ENCODE measurements at regions not wholly inside any gene's neighbourhood (a gene's known extent, or its start where the extent isn't known, plus 50 kb on each side); places are given as distances from the start of the nearest gene placed in this dataset.
A peak's percentile ranks its signal among the peaks of the same experiment; 100 is the strongest.
"Not testable (repeated sequence)": the region's sequence is repeated elsewhere in the genome, so short reads cannot be mapped to it uniquely, and the experiment has no call there.

GRCh38 chr4:128560754-128561495 is 248.6 kb upstream of the JADE1 start:
- no peak for DNase-seq

GRCh38 chr4:128558896-128559679 is 250.4 kb upstream of the JADE1 start:
- no peak for DNase-seq

- no peak for DNase-seq
Measured at GRCh38 chr4:128556756-128557155, 252.7 kb upstream of the JADE1 start.

DNA sequence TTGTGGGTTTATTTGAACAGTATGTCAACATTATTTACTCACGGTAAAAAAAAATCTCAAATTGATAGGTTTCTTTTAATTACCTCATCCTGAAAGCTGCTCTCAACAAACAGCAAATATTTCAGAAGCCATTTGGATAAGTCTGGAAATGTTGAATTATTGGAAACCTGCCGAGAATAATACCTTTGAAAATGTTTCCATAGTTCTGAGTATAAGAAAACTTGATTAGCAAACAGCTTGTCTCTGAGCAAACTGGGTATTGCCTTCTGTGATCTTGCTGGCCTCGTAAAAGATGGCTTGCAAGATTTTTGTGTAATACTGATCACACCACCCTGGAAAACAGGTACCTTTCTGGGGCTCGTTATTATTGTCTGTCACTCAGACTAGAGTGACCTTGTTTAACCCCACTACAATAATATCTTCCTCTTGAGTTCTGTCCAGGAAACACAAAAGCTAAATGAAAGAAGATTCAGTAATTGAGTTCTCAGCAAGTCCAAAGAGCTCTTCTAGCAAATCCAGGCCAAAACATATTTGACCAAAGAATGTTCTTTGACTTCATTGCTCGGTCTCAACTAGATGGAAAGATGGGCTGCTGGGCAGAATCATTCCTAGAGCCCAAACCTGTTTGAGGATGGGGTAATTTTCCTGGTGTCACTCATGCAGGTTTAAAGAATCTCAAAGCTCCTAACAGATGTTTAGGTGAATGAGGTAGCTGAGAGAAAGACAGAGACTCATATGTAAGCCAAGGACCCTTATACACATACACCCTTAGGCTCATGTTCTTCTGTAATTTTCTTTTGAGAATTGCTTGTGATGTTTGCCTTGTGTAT is 255.6 kb upstream of the JADE1 start:
- DNase-seq, result no peak

DNA sequence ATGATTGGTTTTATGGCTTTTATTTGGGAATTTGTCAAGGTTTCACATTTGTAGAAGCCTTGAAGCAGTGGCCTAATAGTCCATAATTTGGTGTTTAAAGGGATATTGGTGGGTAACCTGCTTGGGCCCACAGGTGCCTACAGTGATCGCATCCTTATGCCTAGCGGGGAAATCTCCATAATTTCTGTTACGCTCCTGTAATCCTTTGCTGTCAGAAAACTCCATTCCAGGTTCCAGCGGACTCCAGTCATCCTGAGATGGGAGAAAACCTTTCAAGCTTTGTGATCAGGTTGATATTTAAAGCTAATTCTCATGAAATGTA is 257.0 kb upstream of the JADE1 start:
- no peak for DNase-seq

DNA sequence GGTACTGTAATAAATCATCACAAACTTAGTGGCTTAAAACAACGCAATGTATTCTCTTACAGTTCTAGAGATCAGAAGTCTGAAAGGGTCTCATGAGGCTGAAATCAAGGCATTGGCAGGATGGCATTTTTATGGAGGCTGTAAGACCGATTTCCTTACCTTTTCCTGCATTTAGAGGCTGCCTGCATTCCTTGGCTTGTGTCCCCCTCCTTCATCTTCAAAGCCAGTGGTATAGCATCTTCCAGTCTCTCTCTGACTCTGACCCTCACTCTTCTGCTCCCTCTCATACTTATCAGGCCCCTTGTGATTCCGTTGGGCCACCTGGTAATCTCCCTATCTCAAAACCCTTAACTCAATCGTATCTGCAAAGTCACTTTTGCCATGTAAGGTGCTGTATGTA is 258.2 kb upstream of the JADE1 start:
- DNase-seq, result no peak

DNA sequence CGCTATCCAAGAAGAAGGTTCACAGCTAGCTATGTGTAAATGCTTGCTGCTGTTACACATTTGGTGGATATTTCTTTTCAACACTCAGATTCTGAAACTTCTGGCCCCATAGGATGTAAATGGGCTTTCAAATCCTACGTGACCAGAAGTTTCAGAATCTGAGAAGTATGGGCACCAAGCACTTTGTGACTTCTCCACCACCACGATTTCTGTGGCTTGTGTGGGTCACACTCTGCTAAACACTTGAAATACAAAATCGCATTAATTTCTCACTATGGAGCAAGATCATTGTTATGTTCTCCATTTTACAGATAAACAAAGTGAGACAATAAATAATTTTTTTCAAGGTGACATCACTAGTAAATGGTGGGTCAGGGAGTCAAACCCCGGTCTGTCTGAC is 259.4 kb upstream of the JADE1 start:
- DNase-seq, result no peak

- no peak for DNase-seq
Measured at GRCh38 chr4:128549636-128550035, 259.9 kb upstream of the JADE1 start.

DNA sequence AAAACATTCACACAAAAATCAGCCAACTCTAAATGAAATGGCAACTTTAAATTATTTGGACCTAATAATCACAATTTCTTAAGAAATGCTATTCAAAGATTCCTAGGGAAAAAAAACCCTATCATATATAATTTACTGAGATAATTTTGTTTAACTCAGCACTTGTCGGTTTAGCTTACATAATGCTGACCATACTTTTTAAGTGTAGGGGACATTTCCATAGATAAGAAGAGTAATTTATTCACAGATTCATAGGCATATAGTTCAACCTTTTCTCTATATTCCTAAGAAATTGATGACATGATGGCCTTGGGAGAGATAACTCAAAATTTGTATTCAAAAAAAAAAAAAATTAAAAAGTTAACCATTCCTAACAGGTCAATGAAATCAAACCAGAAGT is 260.8 kb upstream of the PGRMC2 start:
- DNase-seq, result no peak

- DNase-seq, result no peak
Measured at GRCh38 chr4:128544272-128544671, 256.7 kb upstream of the PGRMC2 start.

GRCh38 chr4:128543696-128544095 is 256.1 kb upstream of the PGRMC2 start:
- no peak for DNase-seq

- DNase-seq, result no peak
Measured at GRCh38 chr4:128542047-128542446, 254.4 kb upstream of the PGRMC2 start.

DNA sequence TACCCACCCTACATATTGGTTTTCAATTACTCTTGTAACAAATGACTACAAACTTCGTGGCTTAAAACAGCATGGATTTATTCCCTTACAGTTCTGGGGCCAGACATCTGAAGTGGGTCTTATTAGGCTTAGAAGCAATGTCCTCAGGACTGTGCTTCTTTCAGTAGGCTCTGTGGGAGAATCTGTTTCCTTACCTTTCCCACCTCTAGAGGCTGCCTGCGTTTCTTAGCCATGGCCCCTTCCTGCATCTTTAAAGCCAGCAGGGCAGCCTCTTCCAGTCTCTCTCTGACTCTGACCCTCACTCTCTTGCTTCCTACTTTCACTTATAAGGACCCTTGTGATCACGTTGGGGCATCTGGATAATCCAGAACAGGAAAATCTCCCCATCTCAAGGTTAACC is 252.5 kb upstream of the PGRMC2 start:
- DNase-seq, result no peak

- no peak for DNase-seq
Measured at GRCh38 chr4:128538111-128538882, 250.7 kb upstream of the PGRMC2 start.

DNA sequence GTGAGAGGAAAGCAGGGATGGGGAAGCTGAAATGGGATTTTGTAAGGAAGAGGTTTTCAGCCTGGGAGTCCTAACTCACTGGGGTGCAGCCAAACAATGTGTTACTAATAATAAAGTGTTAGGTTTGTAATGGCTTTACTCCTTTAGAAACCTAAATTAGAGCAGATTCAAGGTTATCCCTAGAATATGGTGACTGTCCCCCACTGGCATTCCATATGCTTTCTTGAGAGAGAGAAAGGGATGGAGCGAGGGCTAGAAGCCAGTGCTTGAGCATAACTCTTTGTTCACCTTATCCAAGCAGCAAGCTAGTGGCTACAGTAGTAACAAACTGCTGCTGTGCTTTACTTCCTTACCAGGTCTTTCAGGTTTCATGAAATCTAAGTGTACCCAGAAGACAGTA is 249.1 kb upstream of the PGRMC2 start:
- DNase-seq, result no peak

DNA sequence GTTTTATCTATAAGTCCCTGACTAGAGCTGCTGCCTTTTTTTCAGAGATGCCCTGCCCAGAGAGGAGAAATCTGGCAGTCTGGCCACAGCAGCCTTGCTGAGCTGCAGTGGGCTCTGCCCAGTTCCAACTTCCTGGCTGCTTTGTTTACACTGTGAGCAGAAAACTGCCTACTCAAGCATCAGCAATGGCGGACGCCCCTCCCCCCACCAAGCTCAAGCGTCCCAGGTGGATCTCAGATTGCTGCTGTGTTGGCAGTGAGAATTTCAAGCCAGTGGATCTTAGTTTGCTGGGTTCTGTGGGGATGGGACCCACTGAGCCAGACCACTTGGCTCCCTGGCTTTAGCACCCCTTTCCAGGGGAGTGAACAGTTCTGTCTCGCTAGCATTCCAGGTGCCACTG is 247.9 kb upstream of the PGRMC2 start:
- DNase-seq, result not testable (repeated sequence)

GRCh38 chr4:128528793-128529553 is 241.4 kb upstream of the PGRMC2 start:
- no peak for DNase-seq

GRCh38 chr4:128527946-128528576 is 240.4 kb upstream of the PGRMC2 start:
- DNase-seq, result no peak

GRCh38 chr4:128527351-128527750 is 239.7 kb upstream of the PGRMC2 start:
- DNase-seq, result no peak

DNA sequence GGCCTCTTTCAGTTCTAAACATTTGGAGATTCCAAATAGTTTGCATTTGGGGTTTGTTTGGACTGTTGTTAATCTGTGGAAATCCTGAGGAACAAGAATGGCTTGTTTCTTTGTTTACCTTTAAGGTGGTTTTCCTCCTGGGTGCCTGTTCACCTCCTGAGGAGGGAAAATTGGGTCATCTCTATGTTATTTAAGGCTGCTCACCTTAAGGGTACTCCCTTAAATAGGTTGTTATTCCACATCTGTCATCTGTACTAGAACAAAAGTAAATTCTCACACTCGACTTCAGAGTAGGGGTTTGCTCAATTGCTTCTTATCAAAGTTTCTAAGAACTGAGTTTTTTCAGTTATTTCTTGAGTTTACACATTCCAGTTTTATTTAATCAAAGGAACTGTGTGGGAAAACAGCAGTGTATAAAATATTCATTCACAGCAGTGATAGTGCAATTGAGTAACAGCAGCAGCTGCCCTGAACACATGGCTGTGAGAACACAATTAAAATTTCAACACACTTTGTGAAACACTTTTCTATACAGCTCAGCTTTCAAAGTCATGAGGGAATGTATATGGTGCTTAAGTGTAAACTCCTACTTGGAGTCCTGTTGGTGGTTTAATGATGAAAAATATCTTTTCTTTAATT is 238.5 kb upstream of the PGRMC2 start:
- peak; percentile 15 for DNase-seq

DNA sequence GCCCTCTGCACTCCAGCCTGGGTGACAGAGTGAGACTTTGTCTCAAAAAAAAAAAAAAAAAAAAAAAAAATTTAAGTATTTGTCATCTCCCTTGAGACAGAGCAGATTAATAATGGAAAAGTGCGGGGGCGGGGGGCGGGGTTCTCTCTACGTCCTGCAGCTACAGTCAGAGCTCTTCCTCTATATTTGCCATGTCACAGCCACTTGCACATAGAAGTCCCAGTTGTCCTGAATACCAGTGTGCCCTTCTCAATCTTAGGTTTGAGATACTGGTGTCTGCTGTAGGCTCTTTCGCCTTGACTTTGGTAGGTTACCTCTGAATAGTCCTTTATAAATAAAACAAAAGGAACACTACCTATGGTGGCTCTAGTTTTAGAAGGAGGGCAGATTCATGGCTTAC is 237.8 kb upstream of the PGRMC2 start:
- DNase-seq, result no peak
